SK-N-SH treated with all-trans-retinoic acid at 6 μM for 48 hours (cell line): ENCODE measurements at regions not wholly inside any gene's neighbourhood (a gene's known extent, or its start where the extent isn't known, plus 50 kb on each side); places are given as distances from the start of the nearest gene placed in this dataset.

Source experiments
- CSRNP3 ChIP-seq: fragments of 250-450 bp; sonication (Bioruptor Pico); IDR thresholded peaks from 2 replicates; pipeline ENCODE4 v1.5.1; 2021; ENCODE audit warnings: mild to moderate bottlenecking, moderate library complexity
- TCF4 ChIP-seq: fragments of 250-450 bp; sonication (Bioruptor Pico); IDR thresholded peaks from 2 replicates; pipeline ENCODE4 v1.8.0; 2021; ENCODE audit warnings: mild to moderate bottlenecking, moderate library complexity, borderline replicate concordance

GRCh38 chr18:37812961-37813360 is 247.4 kb upstream of the CELF4 start:
- TF ChIP-seq CSRNP3 (CRISPR knock-in tag) (no peak), TCF4 (CRISPR knock-in tag) (no peak)
